Stimulated activated effector memory CD8-positive, alpha-beta T cell treated with anti-CD3 and anti-CD28 coated beads, Interleukin-12 subunit alpha, Interleukin-12 subunit beta, amount 100 ng/mL, for 72 hours (primary cell): ENCODE measurements at regions not wholly inside any gene's neighbourhood (a gene's known extent, or its start where the extent isn't known, plus 50 kb on each side); places are given as distances from the start of the nearest gene placed in this dataset.

Experiments
- ATAC-seq: fragments of 150-1000 bp; cut with Tn5 transposase; 2 replicates; pipeline ENCODE4 v1.10.0; 2021
- DNase-seq, 2 donors: peaks; one replicate each; pipeline ENCODE4 v3.0.0; 2021 to 2022; ENCODE audit warnings: low spot score in 2 of 2
- H3K27ac Mint-ChIP-seq: one replicate; pipeline ENCODE4 v1.8.0; 2022; ENCODE audit warnings: mild to moderate bottlenecking, mixed read lengths
- H3K36me3 Mint-ChIP-seq: one replicate; pipeline ENCODE4 v1.8.0; 2022; ENCODE audit warnings: mild to moderate bottlenecking, mixed read lengths
- H3K4me1 Mint-ChIP-seq: one replicate; pipeline ENCODE4 v1.8.0; 2022; ENCODE audit warnings: mixed read lengths
- H3K4me3 Mint-ChIP-seq: one replicate; pipeline ENCODE4 v1.8.0; 2022; ENCODE audit warnings: mild to moderate bottlenecking, mixed read lengths
- H3K9me3 Mint-ChIP-seq: one replicate; pipeline ENCODE4 v1.8.0; 2022; ENCODE audit warnings: mixed read lengths

DNA sequence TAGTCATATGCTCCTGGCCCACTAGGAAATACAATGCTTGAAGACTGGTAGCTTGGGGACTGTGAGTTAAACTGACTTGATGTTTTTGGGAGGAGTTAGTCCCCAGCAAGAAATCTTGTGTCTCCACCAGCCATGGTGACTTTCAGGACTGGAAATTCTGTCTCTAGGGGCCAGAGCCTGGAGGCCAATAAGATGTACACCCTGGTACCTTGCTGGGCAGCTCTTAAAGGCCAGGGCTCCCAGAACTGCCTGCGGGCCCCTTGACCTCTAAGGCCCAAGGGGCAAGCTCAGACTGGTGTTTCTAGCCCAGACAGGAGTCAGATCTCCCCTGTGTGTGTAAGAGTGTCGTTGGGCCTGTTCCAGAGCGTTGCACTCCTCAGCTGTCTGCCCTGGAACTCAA lies 128.7 kb upstream of the C11orf58 start:
- Mint-ChIP-seq H3K9me3 (no peaks in the 10 kb centered on the region), H3K4me3 (no peak overlapping the region), H3K27ac (no peak overlapping the region), H3K4me1 (peaks cover 38% of the 10 kb centered on the region), H3K36me3 (peaks cover 5% of the 10 kb centered on the region)
- DNase-seq (no peak), ATAC-seq (no peak)

DNA sequence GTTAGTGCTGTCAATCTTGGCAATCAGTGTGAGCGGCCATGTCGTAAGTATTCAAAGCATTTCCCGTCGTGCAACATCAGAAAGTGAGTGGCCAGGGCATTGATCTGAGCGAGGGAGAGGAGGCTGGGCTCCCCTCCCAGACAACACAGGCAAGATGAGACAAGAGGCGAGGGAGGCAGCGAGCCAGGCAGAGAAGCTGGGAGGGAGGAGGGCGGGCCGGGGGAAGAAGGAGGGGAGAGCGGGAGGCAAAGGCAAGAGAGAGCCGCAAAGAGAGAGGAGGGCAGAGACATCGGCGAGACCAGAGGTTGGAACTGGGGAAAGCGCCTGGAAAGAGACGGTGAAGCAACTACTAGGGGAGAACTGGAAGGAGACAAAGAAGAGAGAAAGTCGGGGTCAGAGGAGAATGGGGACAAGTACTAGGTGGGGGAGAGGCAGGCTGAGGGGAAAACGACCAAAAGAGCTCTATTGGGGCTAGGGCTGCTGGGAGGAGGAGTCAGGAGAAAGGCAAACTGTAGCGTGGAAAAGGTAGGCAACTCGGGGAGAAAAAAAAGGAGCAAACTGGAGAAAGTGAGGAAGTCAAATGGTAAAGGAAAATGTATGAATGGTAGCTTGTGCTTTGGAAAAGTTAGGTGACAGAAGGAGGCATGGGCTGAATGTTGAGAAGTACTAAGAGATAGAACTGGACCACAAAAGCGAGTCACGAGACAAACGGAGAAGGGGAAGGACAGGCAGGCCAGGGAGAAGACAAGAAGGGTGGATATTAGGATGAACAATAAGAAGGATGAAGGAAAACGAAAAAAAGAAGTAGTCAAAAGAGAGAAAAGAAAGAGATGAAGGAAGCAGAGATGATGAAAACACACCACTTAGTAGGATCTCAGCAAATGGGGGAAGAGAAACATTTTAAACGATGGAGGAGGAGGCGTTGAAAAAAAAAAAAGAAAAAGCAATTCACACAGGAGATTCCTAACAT lies 130.5 kb upstream of the C11orf58 start:
- Mint-ChIP-seq H3K4me3 (no peak overlapping the region), H3K27ac (no peak overlapping the region), H3K36me3 (peaks cover 5% of the 10 kb centered on the region), H3K4me1 (peaks cover 39% of the 10 kb centered on the region), H3K9me3 (no peaks in the 10 kb centered on the region)
- ATAC-seq (no peak), DNase-seq (no peak)

DNA sequence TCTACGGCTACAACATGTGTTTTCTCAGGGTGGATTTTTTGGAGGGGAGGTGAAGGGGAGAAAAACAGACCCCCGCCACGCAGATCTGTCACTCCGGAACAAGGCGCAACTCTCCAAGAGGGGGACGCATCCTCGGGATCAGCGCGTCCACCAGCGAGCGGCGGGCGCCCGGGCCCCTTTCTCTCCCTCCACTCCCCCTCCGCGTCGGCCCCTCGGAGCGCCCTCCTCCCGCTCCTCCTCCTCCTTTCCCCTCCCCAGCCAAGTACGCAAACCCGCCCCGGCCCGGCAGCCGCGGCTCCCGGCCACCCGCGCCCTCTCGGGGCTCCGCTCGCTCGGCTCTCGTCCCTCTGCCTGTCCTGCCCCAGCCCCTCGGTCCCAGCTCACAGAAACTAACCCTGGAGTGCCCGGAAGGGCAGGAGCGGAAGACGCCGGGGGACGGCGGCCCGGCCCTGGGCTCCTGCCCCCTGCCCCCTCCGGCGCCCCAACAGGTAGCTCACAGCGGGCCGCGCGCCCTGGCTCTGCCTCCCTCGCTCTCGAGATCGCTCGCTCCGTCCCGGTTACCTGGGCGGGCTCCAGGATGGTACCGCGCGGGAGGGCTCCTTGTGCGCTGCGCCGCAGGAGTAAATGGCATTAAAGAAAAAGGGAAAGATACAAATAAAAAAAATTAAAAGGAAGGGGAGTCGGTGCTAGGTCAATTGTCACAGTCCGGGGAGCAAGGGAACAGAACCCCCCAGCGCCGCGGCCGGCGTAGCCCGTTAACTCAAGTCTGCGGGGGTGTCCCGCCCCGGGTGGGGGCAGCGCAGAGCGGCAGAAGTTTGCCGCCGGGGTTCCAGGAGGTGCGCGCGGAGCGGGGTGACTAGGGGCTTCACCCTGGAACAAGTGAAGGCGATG lies 131.4 kb upstream of the C11orf58 start:
- Mint-ChIP-seq H3K36me3 (peaks cover 5% of the 10 kb centered on the region), H3K4me1 (peaks cover 34% of the 10 kb centered on the region), H3K27ac (no peak overlapping the region), H3K4me3 (no peak overlapping the region), H3K9me3 (no peaks in the 10 kb centered on the region)
- no peak for ATAC-seq
- DNase-seq: no peak

DNA sequence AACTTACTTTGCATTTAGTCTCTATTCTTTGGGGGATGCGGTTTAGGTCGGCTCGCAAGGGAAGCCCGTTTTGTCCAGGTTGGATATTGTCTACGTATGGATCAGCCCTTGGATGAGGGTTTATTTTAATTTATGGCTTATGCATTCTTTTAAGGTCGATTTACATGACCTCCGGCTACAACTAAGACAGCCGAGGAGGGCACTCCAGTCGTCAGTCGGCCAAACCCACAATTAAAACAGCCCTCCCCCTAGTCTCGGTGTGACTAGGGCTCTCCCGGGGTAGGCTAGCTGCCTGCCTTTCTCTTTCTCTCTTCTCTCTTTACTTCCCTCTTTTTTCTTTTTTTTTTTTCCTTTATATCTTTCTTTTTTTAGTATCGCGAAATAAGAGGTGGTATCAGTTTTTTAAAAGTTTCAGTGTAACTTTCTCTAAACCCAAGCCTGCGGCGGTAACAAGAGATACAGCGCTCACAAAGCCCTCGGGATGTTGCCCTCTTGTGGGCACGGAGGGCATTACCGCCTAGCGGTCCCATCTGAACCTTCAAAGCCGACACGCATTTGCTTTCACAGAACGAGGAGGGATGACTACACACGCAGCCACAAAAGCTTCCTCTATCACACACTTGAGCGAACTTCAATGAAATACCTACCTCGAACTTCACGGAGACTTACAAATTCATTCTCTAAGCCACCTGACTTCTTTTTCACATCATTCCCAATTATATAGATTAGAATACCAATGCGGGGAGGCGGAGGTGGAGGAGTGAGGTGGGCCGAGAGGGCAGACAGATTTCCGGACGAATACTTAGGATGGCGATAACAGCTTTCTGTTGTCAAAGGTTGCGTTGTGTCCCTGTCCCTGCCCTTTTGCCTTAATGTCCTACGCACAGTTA lies 132.3 kb upstream of the C11orf58 start:
- no peak overlapping the region for H3K4me3 Mint-ChIP-seq
- H3K4me1 Mint-ChIP-seq: peaks cover 27% of the 10 kb centered on the region
- ATAC-seq: peak; percentile 91

DNA sequence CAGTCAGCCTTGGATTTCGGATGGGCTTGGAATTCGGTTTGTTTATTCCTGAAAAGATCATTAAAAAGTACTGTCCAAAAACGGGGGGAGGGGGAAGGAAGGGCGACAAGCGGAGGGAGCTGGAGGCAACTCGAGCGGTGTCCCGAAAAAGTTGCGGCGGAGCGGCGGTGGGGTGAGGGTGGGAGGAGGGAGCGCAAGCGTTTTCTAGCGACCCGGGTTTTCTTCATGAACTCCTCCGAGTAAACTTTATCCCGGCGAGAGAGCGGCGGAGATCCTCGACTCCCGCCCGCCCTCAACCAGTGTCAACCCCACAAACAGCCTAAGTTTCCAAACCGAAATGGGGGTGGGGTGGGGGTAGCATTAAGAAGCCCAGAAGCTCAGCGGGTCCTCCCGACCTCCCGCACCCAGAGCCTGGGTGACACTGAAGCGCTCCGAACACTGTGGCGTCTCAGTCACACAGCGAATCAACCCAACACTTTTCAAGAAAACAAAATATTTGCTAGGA lies 133.0 kb upstream of the C11orf58 start:
- no peak for DNase-seq

More for the DNA sequence above, 132.3 kb upstream of the C11orf58 start:
- peak overlapping the region; percentile 78 for H3K27ac Mint-ChIP-seq
- DNase-seq: peak; percentile 69 to 88
- peaks cover 5% of the 10 kb centered on the region for H3K36me3 Mint-ChIP-seq
- no peaks in the 10 kb centered on the region for H3K9me3 Mint-ChIP-seq

DNA sequence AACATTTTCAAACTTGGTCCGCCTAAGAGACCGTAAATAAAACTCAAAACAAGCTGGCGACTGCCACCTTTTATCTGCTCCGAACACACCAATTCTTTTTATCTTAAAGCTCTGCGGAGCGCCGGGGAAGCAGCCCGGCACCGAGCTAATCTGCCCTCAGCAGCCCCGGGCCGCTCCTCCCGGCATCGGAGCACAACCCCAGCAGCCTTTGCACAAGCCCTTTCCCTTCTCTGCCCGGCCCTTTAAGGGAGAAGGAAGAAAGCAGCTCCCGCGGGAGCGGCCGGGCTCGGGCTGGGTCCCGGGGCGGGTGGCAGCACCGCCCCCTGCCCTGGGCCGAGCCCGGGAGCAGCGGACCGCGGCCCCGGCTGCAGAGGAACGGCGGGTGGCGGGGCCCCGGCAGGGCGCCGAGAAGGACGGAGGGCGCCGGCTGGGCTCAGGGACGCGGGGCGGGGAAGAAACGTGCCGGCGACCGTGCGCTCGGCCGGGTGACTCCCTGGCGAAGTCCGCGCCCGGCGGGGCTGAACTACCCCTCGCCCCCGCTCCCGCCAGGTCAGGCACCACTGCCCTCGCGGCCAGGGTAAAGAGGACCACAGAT lies 133.6 kb upstream of the C11orf58 start:
- Mint-ChIP-seq H3K4me1 (peaks cover 27% of the 10 kb centered on the region), H3K36me3 (peaks cover 5% of the 10 kb centered on the region), H3K9me3 (no peaks in the 10 kb centered on the region), H3K4me3 (no peak overlapping the region), H3K27ac (no peak overlapping the region)
- no peak for ATAC-seq
- no peak for DNase-seq

More for the DNA sequence above, 133.0 kb upstream of the C11orf58 start:
- H3K36me3 Mint-ChIP-seq: peaks cover 5% of the 10 kb centered on the region
- H3K4me1 Mint-ChIP-seq: peaks cover 27% of the 10 kb centered on the region
- H3K27ac Mint-ChIP-seq: no peak overlapping the region
- H3K4me3 Mint-ChIP-seq: no peak overlapping the region
- no peak for ATAC-seq
- H3K9me3 Mint-ChIP-seq: no peaks in the 10 kb centered on the region

DNA sequence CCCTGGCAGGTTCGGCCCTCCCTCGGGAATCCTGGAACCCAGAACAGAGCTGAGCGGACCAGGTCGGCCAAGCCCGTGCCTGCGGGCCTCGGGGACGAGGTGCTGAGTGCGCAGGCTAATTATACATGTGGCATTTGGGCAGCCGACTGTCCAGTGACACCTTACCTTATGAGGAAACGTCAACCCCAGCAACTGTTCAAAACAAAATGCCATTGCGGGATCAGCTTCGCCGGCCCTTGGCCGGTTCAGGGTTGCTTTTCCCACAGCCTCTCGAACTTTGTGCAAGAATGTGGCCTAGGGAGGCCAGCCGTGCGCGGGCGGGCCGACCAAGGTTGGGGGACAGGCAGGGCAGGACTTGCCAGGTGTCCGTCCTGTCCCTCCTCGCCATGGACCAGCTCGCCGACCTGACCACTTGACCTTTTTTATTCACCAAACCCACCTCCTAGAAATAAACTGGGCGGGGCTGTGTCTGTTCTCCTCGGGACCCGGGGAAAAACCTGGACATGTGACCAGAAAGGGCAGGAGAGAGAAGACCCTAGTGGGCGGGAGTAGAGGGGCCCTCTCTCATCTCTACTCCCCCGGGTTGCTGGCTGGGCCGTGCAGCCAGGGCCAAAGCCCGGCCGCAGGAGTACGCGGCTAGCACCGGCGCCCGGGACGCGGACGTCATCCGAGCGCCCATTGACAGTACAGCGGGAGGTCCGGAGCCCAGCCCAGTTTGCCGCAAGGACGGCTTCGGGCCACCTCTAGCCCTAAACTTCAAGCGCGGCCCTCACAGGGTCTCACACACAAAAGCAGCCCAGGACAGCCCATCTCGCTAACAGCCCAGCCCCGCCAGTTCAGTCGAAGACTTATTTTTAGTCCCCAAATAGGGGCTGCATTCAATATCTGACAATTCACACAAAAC lies 134.3 kb upstream of the C11orf58 start:
- DNase-seq: no peak
- H3K36me3 Mint-ChIP-seq: peaks cover 5% of the 10 kb centered on the region
- H3K9me3 Mint-ChIP-seq: no peaks in the 10 kb centered on the region
- no peak overlapping the region for H3K4me3 Mint-ChIP-seq
- ATAC-seq: no peak
- no peak overlapping the region for H3K27ac Mint-ChIP-seq
- peaks cover 27% of the 10 kb centered on the region for H3K4me1 Mint-ChIP-seq

DNA sequence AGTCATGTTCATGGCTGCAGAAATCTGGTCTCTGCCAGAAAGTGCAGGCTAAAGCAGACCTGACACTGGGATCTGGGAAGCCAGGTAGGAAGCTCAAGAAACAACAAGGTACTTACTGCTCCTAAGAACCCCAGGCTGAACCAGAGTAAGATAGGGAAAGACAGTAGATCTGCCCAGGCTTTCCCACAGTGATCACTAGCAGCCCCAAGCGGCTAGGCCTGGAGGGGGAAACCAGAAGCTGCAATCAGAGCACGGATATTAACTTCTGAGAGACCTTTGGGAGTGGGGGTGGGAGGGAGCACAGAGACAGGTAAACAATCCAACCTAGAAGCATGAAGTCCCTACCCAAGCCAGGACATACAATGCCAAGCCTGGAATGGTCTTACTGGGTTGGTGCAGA lies 135.2 kb upstream of the C11orf58 start:
- ATAC-seq (no peak), DNase-seq (no peak)
- Mint-ChIP-seq H3K4me3 (no peak overlapping the region), H3K4me1 (peaks cover 27% of the 10 kb centered on the region), H3K9me3 (no peaks in the 10 kb centered on the region), H3K27ac (no peak overlapping the region), H3K36me3 (peaks cover 5% of the 10 kb centered on the region)

DNA sequence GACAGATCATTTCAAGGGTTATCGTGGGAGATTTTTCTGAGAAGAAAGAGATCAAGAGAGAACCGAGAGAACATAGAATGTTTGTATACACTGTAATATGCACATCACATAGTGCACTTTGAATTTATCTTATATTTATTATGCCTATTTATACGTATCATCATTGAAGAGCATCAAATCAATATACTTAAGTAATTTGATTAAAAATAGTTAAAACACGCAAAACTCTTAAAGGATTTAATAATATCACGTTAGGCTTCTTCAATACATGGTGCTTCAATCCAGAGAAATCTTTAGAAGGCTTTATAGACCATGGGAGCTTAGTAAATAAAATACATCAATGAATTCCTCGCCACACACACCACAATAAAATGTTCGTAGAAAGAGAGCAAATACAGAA lies 139.5 kb upstream of the C11orf58 start:
- no peak for DNase-seq

DNA sequence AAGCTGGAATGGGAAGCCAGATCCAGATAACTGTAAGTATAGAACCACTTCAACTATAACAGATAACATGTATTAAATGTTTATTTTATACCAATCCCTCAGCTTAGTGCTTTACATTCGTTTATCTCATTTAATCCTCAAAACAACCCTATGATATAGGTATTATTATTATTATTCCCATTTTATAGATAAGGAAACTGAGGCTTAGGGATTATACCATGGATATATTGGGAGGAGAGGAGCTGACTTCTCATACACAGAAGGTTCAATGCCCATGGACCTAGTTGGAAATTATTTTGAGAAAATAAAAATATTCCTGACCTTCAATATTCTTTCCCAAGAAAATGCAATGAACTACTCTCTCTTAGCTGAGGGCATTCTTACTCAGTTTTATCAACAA lies 140.4 kb upstream of the C11orf58 start:
- H3K4me3 Mint-ChIP-seq: no peak overlapping the region
- H3K9me3 Mint-ChIP-seq: no peaks in the 10 kb centered on the region

More for the DNA sequence above, 139.5 kb upstream of the C11orf58 start:
- no peak overlapping the region for H3K27ac Mint-ChIP-seq
- no peak for ATAC-seq
- peaks cover 6% of the 10 kb centered on the region for H3K4me1 Mint-ChIP-seq
- H3K36me3 Mint-ChIP-seq: no peaks in the 10 kb centered on the region
- no peaks in the 10 kb centered on the region for H3K9me3 Mint-ChIP-seq
- H3K4me3 Mint-ChIP-seq: no peak overlapping the region

DNA sequence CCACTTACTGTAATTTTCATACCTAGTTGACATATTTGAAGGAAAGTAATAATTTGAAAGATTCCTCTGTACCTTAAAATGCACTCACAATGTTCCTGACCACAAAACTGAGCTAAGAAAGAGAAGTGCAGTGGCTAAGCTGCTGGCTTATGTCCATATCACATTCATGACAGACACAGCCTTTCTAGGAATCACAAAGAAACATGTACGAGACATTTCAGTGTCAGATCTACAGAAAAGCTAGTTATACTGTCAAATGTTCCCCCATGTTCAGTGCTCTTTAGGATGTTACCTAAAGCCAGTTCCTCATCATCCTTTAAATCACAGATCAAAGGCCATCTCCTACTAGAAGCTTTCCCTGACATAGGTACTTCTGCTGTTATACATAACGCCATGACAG lies 142.2 kb upstream of the C11orf58 start:
- H3K27ac Mint-ChIP-seq: no peak overlapping the region
- H3K9me3 Mint-ChIP-seq: no peaks in the 10 kb centered on the region
- no peaks in the 10 kb centered on the region for H3K4me1 Mint-ChIP-seq
- DNase-seq (no peak), ATAC-seq (no peak)
- no peaks in the 10 kb centered on the region for H3K36me3 Mint-ChIP-seq
- no peak overlapping the region for H3K4me3 Mint-ChIP-seq

More for the DNA sequence above, 140.4 kb upstream of the C11orf58 start:
- Mint-ChIP-seq H3K27ac (no peak overlapping the region), H3K36me3 (no peaks in the 10 kb centered on the region), H3K4me1 (no peaks in the 10 kb centered on the region)
- no peak for ATAC-seq
- DNase-seq: no peak

DNA sequence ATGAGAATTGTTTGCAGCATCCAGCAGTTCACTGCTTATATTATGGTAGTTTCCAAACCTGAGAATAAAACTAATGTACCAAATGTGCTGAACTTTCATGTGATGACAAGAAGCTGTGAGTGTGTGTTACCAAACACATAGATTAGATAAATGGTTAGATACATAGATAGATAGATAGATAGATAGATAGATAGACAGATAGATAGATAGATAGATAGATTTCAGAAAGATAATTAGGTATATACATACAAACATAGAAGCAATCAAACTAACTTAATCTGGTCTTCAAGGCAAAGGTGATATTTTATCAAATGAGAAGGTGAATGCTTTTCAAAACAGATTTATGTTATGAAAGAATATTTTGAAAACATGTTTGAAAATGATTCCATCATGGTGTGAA lies 147.3 kb upstream of the C11orf58 start:
- H3K4me1 Mint-ChIP-seq: no peaks in the 10 kb centered on the region
- DNase-seq (no peak), ATAC-seq (no peak)
- H3K36me3 Mint-ChIP-seq: no peaks in the 10 kb centered on the region
- H3K27ac Mint-ChIP-seq: no peak overlapping the region
- no peak overlapping the region for H3K4me3 Mint-ChIP-seq
- no peaks in the 10 kb centered on the region for H3K9me3 Mint-ChIP-seq

DNA sequence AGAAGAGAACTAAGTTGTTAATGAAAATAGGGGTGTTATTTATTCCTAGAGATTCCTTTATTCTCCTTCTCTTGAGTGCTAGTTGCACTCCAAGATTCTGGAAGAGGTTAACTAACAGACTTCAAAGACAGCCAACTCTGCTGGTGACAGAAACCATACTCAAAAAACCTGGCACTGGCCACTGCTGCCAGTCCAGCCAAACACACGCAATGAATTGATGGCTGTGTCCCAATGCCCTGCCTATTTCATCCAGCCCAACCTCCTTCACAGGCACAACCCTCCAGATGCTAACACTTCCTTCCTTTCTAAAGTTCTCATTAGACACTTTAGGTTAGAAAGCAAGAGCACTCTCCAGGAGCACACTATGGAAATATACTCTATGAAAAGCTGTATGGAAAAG lies 150.8 kb upstream of the C11orf58 start:
- no peak overlapping the region for H3K27ac Mint-ChIP-seq
- no peaks in the 10 kb centered on the region for H3K36me3 Mint-ChIP-seq
- DNase-seq: no peak

More for the DNA sequence above, 150.8 kb upstream of the C11orf58 start:
- Mint-ChIP-seq H3K4me1 (no peaks in the 10 kb centered on the region), H3K4me3 (no peak overlapping the region), H3K9me3 (no peaks in the 10 kb centered on the region)
- no peak for ATAC-seq
